Globus pallidus (tissue), 1 donor: ENCODE measurements at regions not wholly inside any gene's neighbourhood (a gene's known extent, or its start where the extent isn't known, plus 50 kb on each side); places are given as distances from the start of the nearest gene placed in this dataset.
A peak's percentile ranks its signal among the peaks of the same experiment; 100 is the strongest.
"Not testable (repeated sequence)": the region's sequence is repeated elsewhere in the genome, so short reads cannot be mapped to it uniquely, and the experiment has no call there.

Source experiments
- DNase-seq: peaks from one replicate; pipeline ENCODE4 v3.0.0-alpha.2; 2015; ENCODE audit warnings: low spot score

GRCh38 chr7:83306502-83306901, 143.8 kb upstream of the PCLO start:
- no peak for DNase-seq

GRCh38 chr7:83305027-83305426, 142.3 kb upstream of the PCLO start:
- DNase-seq, result no peak

GRCh38 chr7:83301416-83301815, 138.7 kb upstream of the PCLO start:
- DNase-seq, result no peak

GRCh38 chr7:83290211-83290610, 127.5 kb upstream of the PCLO start:
- DNase-seq, result no peak

- DNase-seq, result no peak
Observed at GRCh38 chr7:83289419-83289993, 126.8 kb upstream of the PCLO start.

GRCh38 chr7:83280671-83281070, 118.0 kb upstream of the PCLO start:
- DNase-seq, result no peak

- DNase-seq, result no peak
Observed at GRCh38 chr7:83276250-83276649, 113.6 kb upstream of the PCLO start.

- DNase-seq, result no peak
Observed at GRCh38 chr7:83273699-83274098, 111.0 kb upstream of the PCLO start.

- peak; percentile 2 for DNase-seq
Observed at GRCh38 chr7:83271212-83272099, 108.8 kb upstream of the PCLO start.

- DNase-seq, result no peak
Observed at GRCh38 chr7:83270407-83270806, 107.7 kb upstream of the PCLO start.

GRCh38 chr7:83267141-83267631, 104.5 kb upstream of the PCLO start:
- no peak for DNase-seq

- not testable (repeated sequence) for DNase-seq
Observed at GRCh38 chr7:83263442-83264034, 100.9 kb upstream of the PCLO start.

- no peak for DNase-seq
Observed at GRCh38 chr7:83259064-83259463, 96.4 kb upstream of the PCLO start.

- no peak for DNase-seq
Observed at GRCh38 chr7:83248000-83248399, 85.3 kb upstream of the PCLO start.

GRCh38 chr7:83219231-83219630, 56.5 kb upstream of the PCLO start:
- DNase-seq, result not testable (repeated sequence)

GRCh38 chr7:83212883-83213282, 50.2 kb upstream of the PCLO start:
- no peak for DNase-seq
